Activated T-helper 2 cell treated with anti-CD3 and anti-CD28 coated beads, Interferon-gamma antibody, Interleukin-2, Interleukin-4, amounts not matched to agents 10 μg/mL and 5 μg/mL and 100 μg/mL, durations not matched to agents 14 hours and 24 hours and 36 hours (primary cell): ENCODE measurements at regions not wholly inside any gene's neighbourhood (a gene's known extent, or its start where the extent isn't known, plus 50 kb on each side); places are given as distances from the start of the nearest gene placed in this dataset.

Experiments used
- DNase-seq: peaks from one replicate; pipeline ENCODE4 v3.0.0; 2021; ENCODE audit warnings: low spot score
- H3K27ac Mint-ChIP-seq: one replicate; pipeline ENCODE4 v1.8.0; 2021; ENCODE audit warnings: mixed read lengths
- H3K27me3 Mint-ChIP-seq: one replicate; pipeline ENCODE4 v1.8.0; 2021; ENCODE audit warnings: low read depth, mixed read lengths
- H3K36me3 Mint-ChIP-seq: one replicate; pipeline ENCODE4 v1.8.0; 2021; ENCODE audit warnings: low read depth, mixed read lengths
- H3K4me1 Mint-ChIP-seq: one replicate; pipeline ENCODE4 v1.8.0; 2021; ENCODE audit warnings: low read depth, mixed read lengths
- H3K4me3 Mint-ChIP-seq: one replicate; pipeline ENCODE4 v1.8.0; 2021; ENCODE audit warnings: low read depth, mild to moderate bottlenecking, moderate library complexity, mixed read lengths
- H3K9me3 Mint-ChIP-seq: one replicate; pipeline ENCODE4 v1.8.0; 2021; ENCODE audit warnings: mixed read lengths
- intact Hi-C: fragments of 100-400 bp; cut with micrococcal nuclease; formaldehyde crosslinking; loops from one replicate; pipeline ENCODE4 v1.15.1; 2023

DNA sequence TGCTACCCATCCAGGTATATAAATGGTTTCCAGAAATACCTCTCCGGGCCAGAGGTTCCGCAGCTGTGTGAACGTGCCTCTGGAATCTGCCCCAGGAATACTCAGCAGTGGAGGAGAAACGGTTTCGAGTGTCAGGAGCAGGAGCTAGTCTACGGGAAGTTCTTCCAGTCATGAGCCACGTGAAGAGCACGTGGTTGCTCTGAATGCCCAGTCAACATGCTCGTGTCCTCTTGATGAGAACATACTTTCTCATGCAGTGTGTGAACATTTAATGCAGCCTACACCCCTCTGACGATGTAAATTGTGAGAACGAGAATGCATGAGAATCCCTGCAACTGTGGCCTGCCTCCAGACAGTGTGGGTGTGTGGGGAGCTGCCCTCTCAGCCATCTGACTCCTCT lies 277.0 kb upstream of the SHH start:
- H3K27me3 Mint-ChIP-seq, result no peaks in the 10 kb centered on the region
- no peaks in the 10 kb centered on the region for H3K36me3 Mint-ChIP-seq
- no peak overlapping the region for H3K27ac Mint-ChIP-seq
- DNase-seq, result no peak
- no peaks in the 10 kb centered on the region for H3K4me1 Mint-ChIP-seq
- H3K9me3 Mint-ChIP-seq, result no peaks in the 10 kb centered on the region
- intact Hi-C loops, result no loop called here
- no peak overlapping the region for H3K4me3 Mint-ChIP-seq

DNA sequence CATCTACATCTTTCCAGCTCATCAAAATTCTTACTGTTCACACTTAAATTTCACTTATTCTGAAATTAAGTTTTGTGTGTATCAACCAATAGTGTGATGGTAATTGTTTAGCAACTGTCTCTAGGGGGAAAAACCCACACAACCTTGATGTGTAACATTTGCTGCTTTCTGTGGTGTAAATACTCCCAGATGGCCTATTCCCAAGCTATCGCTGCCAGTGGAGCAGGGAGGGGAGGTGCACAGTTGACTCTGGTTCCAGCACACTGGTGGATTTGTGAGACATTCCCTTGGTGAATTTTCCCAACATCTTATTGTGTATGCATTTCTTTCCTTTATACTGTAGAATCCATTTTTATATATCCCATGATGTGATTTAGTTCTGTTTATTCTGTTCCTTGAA lies 275.9 kb upstream of the SHH start:
- no peak overlapping the region for H3K27ac Mint-ChIP-seq
- H3K36me3 Mint-ChIP-seq, result no peaks in the 10 kb centered on the region
- no peak overlapping the region for H3K4me3 Mint-ChIP-seq
- no peaks in the 10 kb centered on the region for H3K27me3 Mint-ChIP-seq
- DNase-seq, result no peak
- H3K4me1 Mint-ChIP-seq, result no peaks in the 10 kb centered on the region
- no peaks in the 10 kb centered on the region for H3K9me3 Mint-ChIP-seq
- intact Hi-C loops, result no loop called here

DNA sequence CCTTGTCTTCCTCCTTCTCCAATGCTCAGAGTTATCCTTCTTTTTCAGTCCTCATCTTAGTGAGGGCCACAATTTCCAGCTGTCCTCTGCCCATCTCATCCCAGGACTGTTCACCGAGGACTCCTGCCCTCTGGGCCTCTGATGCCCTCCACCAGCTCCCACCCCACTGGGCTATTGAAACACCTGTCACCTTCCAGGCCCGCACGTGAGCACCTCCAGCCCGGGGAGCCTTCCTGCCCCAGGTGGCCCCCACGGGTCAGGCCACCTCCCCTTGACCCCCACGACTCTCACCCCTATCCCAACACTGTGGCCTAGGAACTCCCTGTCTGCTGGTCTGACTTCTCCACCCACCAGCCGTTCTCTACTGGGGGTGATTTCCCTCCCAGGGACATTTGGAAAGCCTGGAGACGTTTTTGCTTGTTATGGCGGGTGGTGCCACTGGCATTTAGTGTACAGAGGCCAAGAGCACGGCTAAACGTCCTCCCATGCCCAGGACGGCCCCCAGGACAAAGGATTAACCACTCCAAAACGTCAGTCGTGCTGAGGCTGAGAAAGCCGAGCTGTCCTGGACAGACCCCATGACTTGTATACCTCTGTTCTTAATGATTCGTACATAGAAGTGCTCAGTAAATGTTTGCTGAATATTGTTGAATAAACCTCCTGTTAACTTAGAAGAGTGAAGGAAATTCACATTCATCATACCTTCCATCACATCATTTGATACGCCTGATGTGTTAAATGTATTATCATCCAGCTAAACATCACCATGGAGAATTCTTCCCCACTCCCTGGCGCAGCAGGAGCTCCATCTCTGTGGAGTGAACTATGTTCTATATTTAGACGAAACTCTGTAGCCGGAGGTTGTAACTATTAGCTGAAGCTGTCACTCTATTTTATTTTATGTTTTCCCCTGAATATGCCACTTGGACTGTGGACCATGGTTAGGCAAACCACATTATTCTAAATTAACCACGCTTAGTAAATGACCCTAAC lies 270.1 kb upstream of the SHH start:
- H3K27ac Mint-ChIP-seq, result no peak overlapping the region
- no peak for DNase-seq
- intact Hi-C loops, result no loop called here
- H3K36me3 Mint-ChIP-seq, result no peaks in the 10 kb centered on the region
- no peaks in the 10 kb centered on the region for H3K9me3 Mint-ChIP-seq
- H3K4me1 Mint-ChIP-seq, result no peaks in the 10 kb centered on the region
- H3K4me3 Mint-ChIP-seq, result no peak overlapping the region
- H3K27me3 Mint-ChIP-seq, result no peaks in the 10 kb centered on the region

DNA sequence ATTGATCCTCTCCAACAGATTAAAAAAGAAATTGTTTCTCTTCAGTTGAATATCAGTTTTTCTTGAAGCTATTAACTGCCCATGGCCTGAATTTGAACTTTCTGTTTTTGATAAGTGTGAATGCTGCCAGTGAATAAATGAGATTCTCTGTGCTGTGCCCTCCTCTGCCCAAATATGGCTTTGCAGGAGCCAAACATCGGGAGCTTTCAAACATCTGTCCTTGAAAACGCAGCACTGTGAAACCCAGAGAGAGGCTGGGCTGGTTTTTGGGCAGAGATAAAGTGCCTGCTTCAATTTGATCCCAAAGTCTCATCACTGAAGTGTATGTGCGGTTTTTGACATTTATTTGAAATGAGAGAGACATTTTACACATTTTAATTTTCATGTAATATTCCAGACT lies 268.3 kb upstream of the SHH start:
- Mint-ChIP-seq H3K27me3 (no peaks in the 10 kb centered on the region), H3K4me1 (no peaks in the 10 kb centered on the region), H3K27ac (no peak overlapping the region), H3K9me3 (no peaks in the 10 kb centered on the region), H3K4me3 (no peak overlapping the region), H3K36me3 (no peaks in the 10 kb centered on the region)
- DNase-seq, result no peak
- intact Hi-C loops, result no loop called here

DNA sequence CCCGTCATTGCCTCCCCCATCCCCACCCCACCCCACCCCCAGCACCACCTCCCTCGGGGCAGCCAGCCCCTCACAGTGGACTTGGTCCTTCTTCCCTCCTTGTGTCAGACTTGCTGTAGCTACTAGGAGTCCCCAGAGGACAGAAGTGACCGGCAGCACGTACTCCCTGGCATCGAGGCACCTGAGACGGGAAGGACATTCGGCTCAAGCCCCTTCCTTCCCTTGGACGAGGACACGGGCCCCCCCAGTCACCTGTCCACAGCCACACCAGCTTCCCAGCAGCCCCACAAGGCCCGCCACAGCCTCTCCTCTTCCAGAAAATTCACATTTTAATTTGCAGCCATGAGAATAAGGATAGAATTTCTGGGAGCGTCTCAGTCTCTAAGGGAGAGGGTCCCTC lies 267.8 kb upstream of the SHH start:
- Mint-ChIP-seq H3K4me3 (no peak overlapping the region), H3K4me1 (no peaks in the 10 kb centered on the region), H3K27me3 (no peaks in the 10 kb centered on the region), H3K9me3 (no peaks in the 10 kb centered on the region), H3K27ac (no peak overlapping the region), H3K36me3 (no peaks in the 10 kb centered on the region)
- intact Hi-C loops, result no loop called here
- DNase-seq, result no peak

DNA sequence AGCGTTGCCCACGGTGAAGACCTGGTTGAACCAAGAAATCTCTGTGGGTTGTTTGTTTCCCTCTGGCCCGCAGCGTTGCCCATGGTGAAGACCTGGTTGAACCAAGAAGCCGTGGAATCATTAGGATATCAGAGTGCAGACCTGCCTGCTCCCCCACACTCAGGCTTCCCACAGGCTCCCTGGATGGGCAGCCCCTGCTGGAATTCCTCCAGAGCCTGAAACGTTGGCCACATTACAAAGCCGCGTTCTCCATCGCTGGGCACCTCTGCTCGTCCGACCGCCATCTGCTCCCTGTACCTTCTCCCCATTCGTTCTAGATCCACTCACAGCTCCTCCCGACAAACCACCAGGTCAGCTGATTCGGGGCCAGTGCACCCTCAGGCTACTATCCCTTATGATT lies 266.9 kb upstream of the SHH start:
- H3K36me3 Mint-ChIP-seq, result no peaks in the 10 kb centered on the region
- no peak overlapping the region for H3K27ac Mint-ChIP-seq
- H3K4me1 Mint-ChIP-seq, result no peaks in the 10 kb centered on the region
- no peaks in the 10 kb centered on the region for H3K9me3 Mint-ChIP-seq
- H3K4me3 Mint-ChIP-seq, result no peak overlapping the region
- intact Hi-C loops, result no loop called here
- DNase-seq, result no peak
- H3K27me3 Mint-ChIP-seq, result no peaks in the 10 kb centered on the region

DNA sequence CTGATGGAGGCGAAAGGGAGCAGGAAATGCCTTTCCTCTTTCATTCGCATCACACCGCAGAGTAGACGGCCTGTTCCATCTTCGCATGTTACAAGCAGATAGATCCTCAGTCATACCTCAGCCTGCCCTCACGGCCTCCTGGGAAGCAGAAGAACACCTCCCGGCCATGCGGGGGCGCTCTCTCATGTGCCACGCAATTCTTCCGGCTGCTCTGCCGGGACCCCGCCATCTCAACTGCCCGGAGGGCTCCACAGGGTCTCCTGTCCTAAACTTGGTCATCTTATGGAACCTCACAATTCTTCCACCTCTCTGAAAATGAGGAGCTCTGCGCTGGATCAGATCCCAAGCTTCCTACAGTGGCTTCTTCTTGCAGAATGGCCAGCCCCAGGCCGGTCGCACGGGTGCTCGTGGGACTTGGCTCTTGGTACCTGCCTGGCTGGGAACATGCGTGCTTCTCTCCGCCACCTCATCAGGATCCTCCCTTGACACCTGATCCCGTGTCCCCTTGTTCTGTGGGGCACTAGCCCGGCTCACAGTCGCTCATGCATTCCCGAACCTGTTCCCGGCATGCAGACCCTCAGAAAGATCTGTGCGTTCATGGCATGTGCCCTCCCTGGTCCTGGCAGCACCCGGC lies 262.8 kb upstream of the SHH start:
- no peaks in the 10 kb centered on the region for H3K9me3 Mint-ChIP-seq

DNA sequence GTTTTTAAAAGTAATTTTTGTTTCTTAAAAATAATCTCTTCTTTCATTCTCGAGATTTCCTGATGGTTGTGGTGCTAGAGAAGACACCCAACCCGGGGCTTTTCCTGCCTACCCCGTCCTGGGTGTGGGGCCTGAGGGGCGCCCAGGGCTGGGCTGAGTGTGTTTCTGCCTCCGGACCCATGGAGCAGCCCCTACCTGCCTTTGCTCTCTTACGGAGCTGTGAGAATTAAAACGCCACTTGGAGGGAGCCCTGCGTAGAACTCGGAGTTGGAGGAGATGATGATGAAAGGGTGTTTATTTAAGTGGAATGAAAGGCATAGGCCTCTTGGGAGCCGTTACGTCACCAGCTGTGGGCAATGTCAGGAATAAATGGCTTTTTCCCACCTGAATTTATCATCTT lies 261.8 kb upstream of the SHH start:
- Mint-ChIP-seq H3K36me3 (no peaks in the 10 kb centered on the region), H3K9me3 (no peaks in the 10 kb centered on the region), H3K27me3 (peaks cover 2% of the 10 kb centered on the region), H3K4me3 (no peak overlapping the region), H3K4me1 (no peaks in the 10 kb centered on the region), H3K27ac (no peak overlapping the region)
- no peak for DNase-seq
- intact Hi-C loops, result no loop called here

More for the DNA sequence above, 262.8 kb upstream of the SHH start:
- no peak for DNase-seq
- H3K27me3 Mint-ChIP-seq, result no peaks in the 10 kb centered on the region
- H3K27ac Mint-ChIP-seq, result no peak overlapping the region
- no peaks in the 10 kb centered on the region for H3K36me3 Mint-ChIP-seq
- intact Hi-C loops, result no loop called here
- no peaks in the 10 kb centered on the region for H3K4me1 Mint-ChIP-seq
- H3K4me3 Mint-ChIP-seq, result no peak overlapping the region

DNA sequence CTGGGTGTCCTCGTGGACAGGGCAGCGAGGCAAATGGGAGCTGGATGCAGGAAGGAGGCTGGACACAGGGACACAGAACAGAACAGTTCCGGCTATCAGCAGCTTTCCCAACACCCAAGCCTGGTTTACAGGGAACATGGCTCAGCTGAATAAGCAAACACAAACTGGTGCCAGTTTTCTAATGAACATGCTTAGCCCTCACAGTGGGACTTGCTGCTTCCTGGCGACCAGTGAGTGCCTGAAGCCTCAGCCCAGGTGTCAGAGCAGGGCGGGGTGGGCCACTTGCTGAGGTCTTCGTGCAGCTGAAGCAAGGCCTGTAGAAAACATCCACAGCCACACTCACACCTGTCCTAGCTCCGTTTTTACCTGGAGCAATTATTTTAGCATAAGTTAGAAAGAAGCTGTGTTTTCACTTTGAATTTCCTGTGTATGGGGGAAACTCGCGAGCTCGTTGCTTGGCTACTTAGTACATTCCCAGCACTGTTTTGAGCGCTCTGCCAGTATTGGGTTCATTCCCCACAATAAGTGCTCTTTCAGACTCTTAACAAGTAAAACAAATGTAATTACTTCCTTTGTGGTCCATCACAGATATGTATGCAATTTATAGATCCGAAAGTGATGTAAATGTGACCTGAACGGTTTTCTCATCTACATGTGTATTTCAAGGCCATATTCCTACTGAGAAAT lies 261.2 kb upstream of the SHH start:
- intact Hi-C loops, result no loop called here
- Mint-ChIP-seq H3K36me3 (no peaks in the 10 kb centered on the region), H3K9me3 (no peaks in the 10 kb centered on the region), H3K4me1 (no peaks in the 10 kb centered on the region), H3K4me3 (no peak overlapping the region), H3K27me3 (peaks cover 2% of the 10 kb centered on the region), H3K27ac (no peak overlapping the region)
- no peak for DNase-seq

DNA sequence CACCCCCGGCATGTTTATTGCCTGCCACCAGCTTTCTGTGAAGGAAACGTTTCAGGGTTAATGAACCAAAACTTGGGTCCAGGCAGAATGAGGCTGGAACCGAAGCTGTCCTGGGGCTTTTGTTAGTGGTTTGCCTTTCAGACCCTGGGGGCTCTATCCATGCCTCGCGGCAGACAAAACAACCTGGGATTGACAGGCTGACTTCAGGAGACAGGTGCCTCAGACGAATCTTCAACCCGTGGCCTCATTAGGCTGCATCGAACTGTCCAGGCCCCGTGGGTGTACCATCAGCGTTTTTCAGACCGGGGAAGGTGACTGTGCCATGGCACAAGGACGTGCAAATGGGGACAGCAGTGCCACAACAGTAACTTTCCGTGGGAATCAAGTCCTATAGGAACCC lies 259.3 kb upstream of the SHH start:
- Mint-ChIP-seq H3K4me1 (no peaks in the 10 kb centered on the region), H3K36me3 (no peaks in the 10 kb centered on the region), H3K27ac (no peak overlapping the region), H3K9me3 (no peaks in the 10 kb centered on the region), H3K27me3 (peaks cover 2% of the 10 kb centered on the region), H3K4me3 (no peak overlapping the region)
- DNase-seq, result no peak
- intact Hi-C loops, result no loop called here

DNA sequence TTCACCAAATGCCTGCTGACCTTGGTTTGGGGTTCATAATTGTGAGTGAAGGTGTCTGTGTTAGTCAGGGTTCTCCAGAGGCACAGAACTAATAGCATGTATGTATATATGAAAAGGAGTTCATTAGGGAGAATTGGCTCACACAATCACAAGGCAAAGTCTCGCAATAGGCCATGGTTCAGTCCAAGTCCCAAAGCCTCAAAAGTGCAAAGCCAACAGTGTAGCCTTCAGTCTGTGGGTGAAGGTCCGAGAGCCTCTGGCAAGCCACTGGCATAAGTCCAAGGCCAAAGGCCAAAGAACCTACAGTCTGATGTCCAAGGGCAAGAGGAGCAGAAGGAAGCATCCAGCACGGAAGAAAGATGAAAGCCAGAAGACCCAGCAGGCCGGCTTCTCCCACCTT lies 257.6 kb upstream of the SHH start:
- DNase-seq, result no peak
- Mint-ChIP-seq H3K4me3 (no peak overlapping the region), H3K27ac (no peak overlapping the region), H3K4me1 (no peaks in the 10 kb centered on the region), H3K9me3 (no peaks in the 10 kb centered on the region), H3K27me3 (peaks cover 2% of the 10 kb centered on the region), H3K36me3 (no peaks in the 10 kb centered on the region)
- intact Hi-C loops, result no loop called here

DNA sequence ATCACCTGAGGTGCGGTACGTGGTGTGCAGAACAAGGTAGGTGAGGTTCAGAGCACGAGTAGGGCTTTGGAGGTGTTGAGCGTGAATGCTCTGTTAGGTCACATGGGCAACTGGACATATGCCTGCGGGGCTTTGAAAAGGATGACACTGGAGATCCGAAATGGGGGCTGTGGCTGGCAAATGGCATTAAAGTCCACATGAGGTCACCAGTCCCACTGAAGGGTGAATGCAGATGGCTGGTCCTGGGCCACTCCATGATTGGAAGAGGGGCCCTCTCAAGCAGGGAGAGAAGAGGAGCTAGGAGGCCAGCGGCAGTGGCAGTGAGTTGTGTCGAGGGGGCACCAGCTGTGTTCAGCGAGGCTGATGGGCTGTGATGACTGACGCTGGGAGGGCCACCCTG lies 254.9 kb upstream of the SHH start:
- no peak for DNase-seq
- Mint-ChIP-seq H3K27ac (no peak overlapping the region), H3K4me3 (no peak overlapping the region), H3K4me1 (no peaks in the 10 kb centered on the region), H3K9me3 (no peaks in the 10 kb centered on the region), H3K36me3 (no peaks in the 10 kb centered on the region), H3K27me3 (peaks cover 4% of the 10 kb centered on the region)
- intact Hi-C loops, result no loop called here

DNA sequence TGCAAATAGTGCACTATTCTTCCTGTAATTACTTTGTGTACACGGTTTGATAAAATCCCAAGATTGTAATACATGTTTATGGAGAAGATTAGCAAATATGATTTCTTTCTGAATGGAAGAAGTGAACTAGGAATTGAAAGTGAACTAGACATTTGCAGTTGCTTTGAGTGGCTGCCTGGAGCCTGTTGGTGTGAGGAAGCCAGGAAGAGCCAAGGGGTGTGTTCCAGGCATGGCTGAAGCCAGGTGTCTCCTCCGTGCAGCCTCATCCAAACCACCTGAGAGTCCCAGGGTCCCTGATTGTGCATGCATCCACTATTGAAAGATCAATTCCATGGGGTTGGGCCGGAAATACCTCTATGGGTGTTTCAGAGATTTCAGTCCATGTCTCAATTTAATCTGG lies 253.1 kb upstream of the SHH start:
- intact Hi-C loops, result no loop called here
- no peak for DNase-seq
- Mint-ChIP-seq H3K9me3 (peaks cover 7% of the 10 kb centered on the region), H3K27ac (no peak overlapping the region), H3K4me1 (no peaks in the 10 kb centered on the region), H3K4me3 (no peak overlapping the region), H3K27me3 (peaks cover 4% of the 10 kb centered on the region), H3K36me3 (no peaks in the 10 kb centered on the region)
